ENCODE measurements at regions not wholly inside any gene's neighbourhood (a gene's known extent, or its start where the extent isn't known, plus 50 kb on each side); places are given as distances from the start of the nearest gene placed in this dataset.

- TF ChIP-seq ZFX (IDR thresholded peaks at IDR 0.05) = no peak
- TF ChIP-seq, protein P1, sequence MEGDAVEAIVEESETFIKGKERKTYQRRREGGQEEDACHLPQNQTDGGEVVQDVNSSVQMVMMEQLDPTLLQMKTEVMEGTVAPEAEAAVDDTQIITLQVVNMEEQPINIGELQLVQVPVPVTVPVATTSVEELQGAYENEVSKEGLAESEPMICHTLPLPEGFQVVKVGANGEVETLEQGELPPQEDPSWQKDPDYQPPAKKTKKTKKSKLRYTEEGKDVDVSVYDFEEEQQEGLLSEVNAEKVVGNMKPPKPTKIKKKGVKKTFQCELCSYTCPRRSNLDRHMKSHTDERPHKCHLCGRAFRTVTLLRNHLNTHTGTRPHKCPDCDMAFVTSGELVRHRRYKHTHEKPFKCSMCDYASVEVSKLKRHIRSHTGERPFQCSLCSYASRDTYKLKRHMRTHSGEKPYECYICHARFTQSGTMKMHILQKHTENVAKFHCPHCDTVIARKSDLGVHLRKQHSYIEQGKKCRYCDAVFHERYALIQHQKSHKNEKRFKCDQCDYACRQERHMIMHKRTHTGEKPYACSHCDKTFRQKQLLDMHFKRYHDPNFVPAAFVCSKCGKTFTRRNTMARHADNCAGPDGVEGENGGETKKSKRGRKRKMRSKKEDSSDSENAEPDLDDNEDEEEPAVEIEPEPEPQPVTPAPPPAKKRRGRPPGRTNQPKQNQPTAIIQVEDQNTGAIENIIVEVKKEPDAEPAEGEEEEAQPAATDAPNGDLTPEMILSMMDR (conservative IDR thresholded peaks at IDR 0.05) = no peak
Observed at GRCh38 chr18:6509832-6510231, 95.1 kb upstream of the L3MBTL4 start.
